Effector memory CD8-positive, alpha-beta T cell (primary cell): ENCODE measurements at regions not wholly inside any gene's neighbourhood (a gene's known extent, or its start where the extent isn't known, plus 50 kb on each side); places are given as distances from the start of the nearest gene placed in this dataset.
"Not testable (repeated sequence)": the region's sequence is repeated elsewhere in the genome, so short reads cannot be mapped to it uniquely, and the experiment has no call there.

Experiments used
- ATAC-seq: fragments of 150-1000 bp; cut with Tn5 transposase; replicated peaks from 2 replicates; pipeline ENCODE4 v1.10.0; 2021; ENCODE audit warnings: mild to moderate bottlenecking, moderate library complexity
- DNase-seq, 3 experiments: peaks; one replicate each; pipeline ENCODE4 v3.0.0; 2021
- H3K27ac Mint-ChIP-seq, 2 donors: one replicate each; pipeline ENCODE4 v1.8.0; 2022; ENCODE audit warnings: mild to moderate bottlenecking in 2 of 2, mixed read lengths in 2 of 2, moderate library complexity in 2 of 2
- H3K27me3 Mint-ChIP-seq, 2 donors: one replicate each; pipeline ENCODE4 v1.8.0; 2022; ENCODE audit warnings: mixed read lengths in 2 of 2
- H3K36me3 Mint-ChIP-seq: one replicate; pipeline ENCODE4 v1.8.0; 2022; ENCODE audit warnings: mild to moderate bottlenecking, moderate library complexity, mixed read lengths; ENCODE audit not compliant: insufficient read depth
- H3K4me1 Mint-ChIP-seq, 2 donors: one replicate each; pipeline ENCODE4 v1.8.0; 2022; ENCODE audit warnings: low read depth in 2 of 2, mixed read lengths in 2 of 2
- H3K4me3 Mint-ChIP-seq, 2 donors: one replicate each; pipeline ENCODE4 v1.8.0; 2022; ENCODE audit warnings: mild to moderate bottlenecking in 2 of 2, mixed read lengths in 2 of 2, moderate library complexity in 2 of 2
- H3K9me3 Mint-ChIP-seq, 2 donors: one replicate each; pipeline ENCODE4 v1.8.0; 2022; ENCODE audit warnings: mixed read lengths in 2 of 2

GRCh38 chr4:33739884-33740632, 2504.3 kb downstream of the ARAP2 start:
- DNase-seq, result no peak
- Mint-ChIP-seq H3K27ac (no peak overlapping the region), H3K36me3 (no peaks in the 10 kb centered on the region), H3K9me3 (peaks cover 2 to 26% of the 10 kb centered on the region in 2 donors), H3K27me3 (no peaks in the 10 kb centered on the region), H3K4me1 (no peaks in the 10 kb centered on the region), H3K4me3 (no peak overlapping the region)
- ATAC-seq, result no peak

DNA sequence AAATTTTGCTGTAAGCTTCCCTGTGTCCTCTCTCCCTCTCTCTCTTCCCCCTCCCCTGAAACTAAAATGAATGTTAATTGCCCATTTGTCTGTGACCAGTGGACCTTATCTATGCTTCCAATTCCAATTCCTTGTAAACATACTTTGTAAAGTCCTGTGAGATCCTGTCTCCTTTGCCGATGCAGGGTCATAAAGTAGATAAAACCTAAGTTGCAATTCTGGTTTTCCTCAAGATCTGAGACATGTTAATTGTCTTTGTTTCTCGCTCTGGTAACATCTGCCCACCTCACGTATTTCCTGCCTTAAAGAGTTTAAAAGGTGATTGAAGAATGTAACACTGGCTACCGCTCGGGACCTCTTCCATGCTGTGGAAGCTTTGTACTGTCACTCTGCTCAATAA, 2503.4 kb downstream of the ARAP2 start:
- ATAC-seq, DNase-seq, H3K36me3 Mint-ChIP-seq, H3K4me3 Mint-ChIP-seq, H3K27me3 Mint-ChIP-seq, H3K4me1 Mint-ChIP-seq, H3K27ac Mint-ChIP-seq: not testable (repeated sequence)
- H3K9me3 Mint-ChIP-seq, result peaks cover 3 to 32% of the 10 kb centered on the region in 2 donors

- no peak overlapping the region for H3K4me3 Mint-ChIP-seq
- ATAC-seq, result no peak
- H3K36me3 Mint-ChIP-seq, result no peaks in the 10 kb centered on the region
- no peaks in the 10 kb centered on the region for H3K4me1 Mint-ChIP-seq
- no peak for DNase-seq
- H3K9me3 Mint-ChIP-seq, result peaks cover 8 to 47% of the 10 kb centered on the region in 2 donors
- no peak overlapping the region for H3K27ac Mint-ChIP-seq
- no peaks in the 10 kb centered on the region for H3K27me3 Mint-ChIP-seq
These were observed 2497.3 kb downstream of the ARAP2 start for GRCh38 chr4:33746979-33747378.

DNA sequence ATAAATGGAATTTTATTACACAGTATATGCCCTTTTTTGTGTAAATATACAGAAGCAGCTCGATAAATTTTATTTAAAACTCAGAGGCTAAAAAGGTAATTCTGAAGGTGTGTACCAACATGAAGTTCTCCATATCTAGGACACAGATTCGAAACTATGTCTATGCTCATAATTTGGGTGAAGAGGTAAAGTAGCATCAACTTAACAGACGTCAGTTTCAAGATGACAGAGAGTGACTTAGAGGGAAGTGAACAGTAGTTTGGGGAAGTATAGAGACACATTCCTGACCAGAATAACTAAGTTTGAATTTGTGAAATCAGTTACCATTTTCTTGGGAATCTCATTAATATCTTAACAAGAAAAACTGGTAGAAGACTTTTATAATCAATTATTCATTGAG, 2493.3 kb downstream of the ARAP2 start:
- no peaks in the 10 kb centered on the region for H3K4me1 Mint-ChIP-seq
- ATAC-seq, result no peak
- H3K27me3 Mint-ChIP-seq, result no peaks in the 10 kb centered on the region
- peaks cover 6 to 20% of the 10 kb centered on the region in 2 donors for H3K9me3 Mint-ChIP-seq
- H3K4me3 Mint-ChIP-seq, result no peak overlapping the region
- no peak for DNase-seq
- no peaks in the 10 kb centered on the region for H3K36me3 Mint-ChIP-seq
- no peak overlapping the region for H3K27ac Mint-ChIP-seq

- Mint-ChIP-seq H3K9me3 (peaks cover 2 to 11% of the 10 kb centered on the region in 2 donors), H3K27me3 (no peaks in the 10 kb centered on the region), H3K27ac (no peak overlapping the region), H3K4me3 (no peak overlapping the region), H3K4me1 (no peaks in the 10 kb centered on the region), H3K36me3 (no peaks in the 10 kb centered on the region)
- ATAC-seq, result no peak
- DNase-seq, result no peak
These were observed 2471.7 kb downstream of the ARAP2 start for GRCh38 chr4:33772582-33772981.

DNA sequence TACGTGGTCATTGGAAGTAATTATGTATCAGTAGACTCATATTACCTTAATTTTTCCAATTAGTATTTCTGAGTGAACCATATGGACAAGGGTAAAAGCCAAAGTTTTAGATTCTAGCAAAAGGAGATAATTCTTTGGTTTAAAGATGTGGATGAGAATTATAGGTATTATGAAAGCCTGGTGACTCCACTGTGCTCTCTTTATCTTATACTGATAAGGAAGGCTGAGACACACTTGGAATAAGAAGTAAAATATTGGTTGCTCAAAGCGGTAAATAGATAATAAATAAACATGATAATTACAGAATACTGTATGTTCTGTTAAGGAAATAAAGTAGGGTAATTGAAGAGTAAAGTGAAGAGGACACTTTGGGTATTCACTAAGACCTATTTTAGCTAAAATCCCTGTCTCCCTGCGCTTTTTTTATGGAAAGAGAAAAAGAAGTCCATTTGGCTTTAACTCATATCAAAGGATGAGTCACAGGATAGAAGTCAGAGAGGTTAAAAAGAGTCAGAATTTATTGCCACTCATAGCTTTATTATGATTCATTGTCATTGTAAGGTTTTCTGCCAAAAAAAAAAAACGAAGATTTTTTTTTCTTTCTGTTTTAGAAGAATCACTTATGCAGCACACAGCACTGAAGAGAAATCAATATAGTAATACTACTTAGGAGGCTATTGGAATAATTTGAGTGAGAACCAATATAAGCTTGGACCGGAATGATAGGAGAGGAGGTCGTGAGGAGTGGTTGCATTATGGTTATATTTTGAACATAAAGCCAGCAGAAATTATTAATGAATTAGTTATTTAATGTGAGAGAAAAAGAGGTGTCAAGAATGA, 2463.1 kb downstream of the ARAP2 start:
- H3K27ac Mint-ChIP-seq, result no peak overlapping the region
- H3K27me3 Mint-ChIP-seq, result no peaks in the 10 kb centered on the region
- no peak overlapping the region for H3K4me3 Mint-ChIP-seq
- DNase-seq (no peak), ATAC-seq (no peak)
- H3K36me3 Mint-ChIP-seq, result no peaks in the 10 kb centered on the region
- no peaks in the 10 kb centered on the region for H3K4me1 Mint-ChIP-seq
- peaks cover 0 to 19% of the 10 kb centered on the region in 2 donors for H3K9me3 Mint-ChIP-seq

GRCh38 chr4:33785843-33786242, 2458.5 kb downstream of the ARAP2 start:
- no peaks in the 10 kb centered on the region for H3K27me3 Mint-ChIP-seq
- DNase-seq (no peak), ATAC-seq (no peak)
- H3K4me1 Mint-ChIP-seq, result no peaks in the 10 kb centered on the region
- H3K27ac Mint-ChIP-seq, result no peak overlapping the region
- H3K36me3 Mint-ChIP-seq, result no peaks in the 10 kb centered on the region
- no peak overlapping the region for H3K4me3 Mint-ChIP-seq
- peaks cover 2 to 12% of the 10 kb centered on the region in 2 donors for H3K9me3 Mint-ChIP-seq

GRCh38 chr4:33802578-33802977, 2441.7 kb downstream of the ARAP2 start:
- H3K36me3 Mint-ChIP-seq, result no peaks in the 10 kb centered on the region
- DNase-seq, result no peak
- no peak overlapping the region for H3K27ac Mint-ChIP-seq
- H3K4me3 Mint-ChIP-seq, result no peak overlapping the region
- H3K27me3 Mint-ChIP-seq, result no peaks in the 10 kb centered on the region
- no peaks in the 10 kb centered on the region for H3K4me1 Mint-ChIP-seq
- H3K9me3 Mint-ChIP-seq, result peaks cover 2 to 14% of the 10 kb centered on the region in 2 donors
- ATAC-seq, result no peak

- H3K4me3 Mint-ChIP-seq, result no peak overlapping the region
- no peak overlapping the region for H3K27ac Mint-ChIP-seq
- H3K4me1 Mint-ChIP-seq, result no peaks in the 10 kb centered on the region
- H3K9me3 Mint-ChIP-seq, result no peaks in the 10 kb centered on the region
- ATAC-seq (no peak), DNase-seq (no peak)
- no peaks in the 10 kb centered on the region for H3K27me3 Mint-ChIP-seq
- H3K36me3 Mint-ChIP-seq, result no peaks in the 10 kb centered on the region
These were observed 2418.6 kb downstream of the ARAP2 start for GRCh38 chr4:33825685-33826084.

DNA sequence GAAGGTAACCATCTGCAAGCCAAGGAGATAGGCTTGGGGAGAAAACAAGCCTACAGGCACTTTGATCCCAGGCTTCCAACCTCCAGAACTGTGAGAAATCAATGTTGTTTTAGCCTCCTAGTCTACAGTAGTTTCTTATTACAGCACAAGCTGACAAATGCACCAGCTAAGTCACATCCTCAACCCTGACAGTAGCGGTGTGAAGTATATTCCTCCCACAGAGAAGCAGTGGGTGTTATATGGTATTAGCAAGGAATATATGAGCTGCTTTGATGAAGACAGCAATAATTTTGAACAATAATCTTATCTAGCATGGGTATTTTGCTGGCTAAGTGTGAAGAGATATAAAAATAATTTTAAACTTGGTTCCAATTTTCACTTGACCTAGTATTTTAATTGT, 2415.0 kb downstream of the ARAP2 start:
- not testable (repeated sequence) for H3K36me3 Mint-ChIP-seq, H3K27ac Mint-ChIP-seq, DNase-seq, H3K4me1 Mint-ChIP-seq, H3K27me3 Mint-ChIP-seq, H3K9me3 Mint-ChIP-seq, ATAC-seq, H3K4me3 Mint-ChIP-seq

DNA sequence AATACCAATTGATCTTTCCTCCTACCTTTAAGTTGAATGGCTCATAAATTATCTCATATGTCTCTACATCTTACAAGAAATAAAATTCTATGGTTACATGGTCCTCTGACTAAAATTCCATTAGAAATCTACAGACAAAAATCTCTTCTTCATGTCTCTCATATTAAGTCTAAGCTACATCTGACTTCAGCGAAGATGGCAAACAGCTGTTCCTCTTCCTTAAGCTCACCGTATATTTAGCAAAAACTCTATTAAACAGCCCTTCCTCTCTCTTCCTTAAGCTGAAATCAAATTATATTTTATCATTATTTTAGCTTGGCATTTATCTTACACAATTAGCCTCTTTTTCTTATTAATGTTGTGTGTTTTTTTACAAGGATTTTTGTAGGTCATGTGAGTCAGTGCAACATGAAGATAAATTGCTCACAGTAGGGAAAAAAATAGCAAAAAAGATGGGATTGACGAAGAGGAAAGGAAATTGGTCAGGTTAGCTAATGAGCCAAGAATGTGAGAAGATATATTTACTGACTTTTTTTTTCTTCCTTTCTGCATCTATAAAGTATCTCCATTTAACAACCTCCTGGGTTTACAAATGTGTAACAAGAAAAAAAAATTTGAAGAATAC, 2412.8 kb downstream of the ARAP2 start:
- ATAC-seq, result no peak
- DNase-seq, result no peak
- Mint-ChIP-seq H3K4me1 (no peaks in the 10 kb centered on the region), H3K27me3 (no peaks in the 10 kb centered on the region), H3K4me3 (no peak overlapping the region), H3K36me3 (no peaks in the 10 kb centered on the region), H3K9me3 (peaks cover 3 to 7% of the 10 kb centered on the region in 2 donors), H3K27ac (no peak overlapping the region)

DNA sequence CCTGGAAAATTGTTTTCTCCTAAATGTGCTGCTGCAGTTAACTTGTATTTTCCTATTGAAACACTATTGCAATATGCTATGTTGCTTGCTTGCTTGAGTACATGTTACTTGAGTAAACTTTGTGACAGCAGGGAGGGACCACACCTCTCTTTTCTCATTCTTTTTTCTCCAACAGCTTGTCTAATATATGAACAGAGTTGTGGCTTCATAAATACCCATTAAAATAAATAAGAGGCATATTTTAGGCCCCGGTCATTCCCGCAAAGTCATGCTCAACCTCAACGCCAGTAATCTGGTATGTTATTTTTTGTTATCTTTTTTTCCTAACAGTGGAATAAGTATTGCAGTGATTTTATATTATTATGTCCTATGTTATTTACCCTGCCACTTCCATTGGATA, 2408.6 kb downstream of the ARAP2 start:
- H3K4me3 Mint-ChIP-seq, H3K36me3 Mint-ChIP-seq, H3K27me3 Mint-ChIP-seq, ATAC-seq, DNase-seq, H3K27ac Mint-ChIP-seq, H3K4me1 Mint-ChIP-seq: not testable (repeated sequence)
- peaks cover 3 to 14% of the 10 kb centered on the region in 2 donors for H3K9me3 Mint-ChIP-seq

GRCh38 chr4:33837043-33837838, 2407.1 kb downstream of the ARAP2 start:
- Mint-ChIP-seq H3K4me3 (no peak overlapping the region), H3K27me3 (no peaks in the 10 kb centered on the region)

More at GRCh38 chr4:33837043-33837838, 2407.1 kb downstream of the ARAP2 start:
- DNase-seq (no peak), ATAC-seq (no peak)
- H3K4me1 Mint-ChIP-seq, result no peaks in the 10 kb centered on the region
- no peak overlapping the region for H3K27ac Mint-ChIP-seq
- no peaks in the 10 kb centered on the region for H3K36me3 Mint-ChIP-seq
- peaks cover 2 to 7% of the 10 kb centered on the region in 2 donors for H3K9me3 Mint-ChIP-seq
